Natural killer cell treated with Interleukin-12 subunit alpha and Interleukin-12 subunit beta and Interleukin-15 and Interleukin-18, amount 100 ng/mL, for 72 hours (primary cell): ENCODE measurements at regions not wholly inside any gene's neighbourhood (a gene's known extent, or its start where the extent isn't known, plus 50 kb on each side); places are given as distances from the start of the nearest gene placed in this dataset.
"Not testable (repeated sequence)": the region's sequence is repeated elsewhere in the genome, so short reads cannot be mapped to it uniquely, and the experiment has no call there.

ENCODE experiments used
- ATAC-seq, 2 donors: fragments of 150-1000 bp; cut with Tn5 transposase in 1 of 2; sonication (Bioruptor Pico), chemical (Tn5 transposase) in 1 of 2; 2 replicates each; pipeline ENCODE4 v1.10.0; 2021
- DNase-seq: peaks from one replicate; pipeline ENCODE4 v3.0.0; 2022; ENCODE audit warnings: low spot score
- H3K27ac Mint-ChIP-seq, 2 donors: 1 replicate in 1 of 2; 2 replicates in 1 of 2; pipeline ENCODE4 v1.8.0; 2022; ENCODE audit warnings: mixed read lengths in 2 of 2, mild to moderate bottlenecking in 1 of 2, moderate library complexity in 1 of 2
- H3K27me3 Mint-ChIP-seq, 2 donors: 1 replicate in 1 of 2; 2 replicates in 1 of 2; pipeline ENCODE4 v1.8.0; 2022; ENCODE audit warnings: mixed read lengths in 2 of 2
- H3K36me3 Mint-ChIP-seq: one replicate; pipeline ENCODE4 v1.8.0; 2022; ENCODE audit warnings: mixed read lengths
- H3K4me1 Mint-ChIP-seq, 2 donors: 1 replicate in 1 of 2; 2 replicates in 1 of 2; pipeline ENCODE4 v1.8.0; 2022; ENCODE audit warnings: low read depth in 2 of 2, mixed read lengths in 2 of 2, mild to moderate bottlenecking in 1 of 2
- H3K4me3 Mint-ChIP-seq: one replicate; pipeline ENCODE4 v1.8.0; 2022; ENCODE audit warnings: mixed read lengths
- H3K9me3 Mint-ChIP-seq: 2 replicates; pipeline ENCODE4 v1.8.0; 2022; ENCODE audit warnings: mixed read lengths

- Mint-ChIP-seq H3K27ac (no peak overlapping the region), H3K36me3 (peaks cover 7% of the 10 kb centered on the region), H3K9me3 (peaks cover 14% of the 10 kb centered on the region), H3K4me3 (no peak overlapping the region), H3K27me3 (no peaks in the 10 kb centered on the region), H3K4me1 (no peaks in the 10 kb centered on the region)
- DNase-seq: no peak
- ATAC-seq: no peak
Measured at GRCh38 chr6:84635081-84635761, 129.2 kb downstream of the TBX18 start.

GRCh38 chr6:84633771-84634170, 130.6 kb downstream of the TBX18 start:
- ATAC-seq (no peak), DNase-seq (no peak)
- peaks cover 7% of the 10 kb centered on the region for H3K36me3 Mint-ChIP-seq
- H3K4me3 Mint-ChIP-seq: no peak overlapping the region
- H3K9me3 Mint-ChIP-seq: peaks cover 14% of the 10 kb centered on the region
- no peaks in the 10 kb centered on the region for H3K4me1 Mint-ChIP-seq
- no peaks in the 10 kb centered on the region for H3K27me3 Mint-ChIP-seq
- no peak overlapping the region for H3K27ac Mint-ChIP-seq

- not testable (repeated sequence) for H3K4me1 Mint-ChIP-seq, H3K27me3 Mint-ChIP-seq, DNase-seq, H3K27ac Mint-ChIP-seq, H3K4me3 Mint-ChIP-seq, ATAC-seq, H3K36me3 Mint-ChIP-seq
- peaks cover 15% of the 10 kb centered on the region for H3K9me3 Mint-ChIP-seq
Measured at GRCh38 chr6:84626527-84626926, 137.9 kb downstream of the TBX18 start.

GRCh38 chr6:84625506-84625905, 138.9 kb downstream of the TBX18 start:
- no peak overlapping the region for H3K4me3 Mint-ChIP-seq
- H3K9me3 Mint-ChIP-seq: peaks cover 19% of the 10 kb centered on the region
- no peak for DNase-seq
- no peak for ATAC-seq
- no peak overlapping the region for H3K27ac Mint-ChIP-seq
- peaks cover 4% of the 10 kb centered on the region for H3K36me3 Mint-ChIP-seq
- no peaks in the 10 kb centered on the region for H3K27me3 Mint-ChIP-seq
- H3K4me1 Mint-ChIP-seq: no peaks in the 10 kb centered on the region

GRCh38 chr6:84623956-84624680, 140.3 kb downstream of the TBX18 start:
- ATAC-seq: no peak
- H3K27me3 Mint-ChIP-seq: no peaks in the 10 kb centered on the region
- H3K4me3 Mint-ChIP-seq: no peak overlapping the region
- peaks cover 23% of the 10 kb centered on the region for H3K9me3 Mint-ChIP-seq
- H3K4me1 Mint-ChIP-seq: no peaks in the 10 kb centered on the region
- H3K27ac Mint-ChIP-seq: no peak overlapping the region
- DNase-seq: no peak
- H3K36me3 Mint-ChIP-seq: peaks cover 4% of the 10 kb centered on the region

- ATAC-seq (no peak), DNase-seq (no peak)
- Mint-ChIP-seq H3K27me3 (no peaks in the 10 kb centered on the region), H3K27ac (no peak overlapping the region), H3K9me3 (peaks cover 24% of the 10 kb centered on the region), H3K36me3 (no peaks in the 10 kb centered on the region), H3K4me1 (no peaks in the 10 kb centered on the region), H3K4me3 (no peak overlapping the region)
Measured at GRCh38 chr6:84618836-84619235, 145.6 kb downstream of the TBX18 start.

GRCh38 chr6:84618046-84618752, 146.2 kb downstream of the TBX18 start:
- DNase-seq (no peak), ATAC-seq (no peak)
- Mint-ChIP-seq H3K27me3 (no peaks in the 10 kb centered on the region), H3K9me3 (peaks cover 24% of the 10 kb centered on the region), H3K4me3 (no peak overlapping the region), H3K4me1 (no peaks in the 10 kb centered on the region), H3K27ac (no peak overlapping the region), H3K36me3 (no peaks in the 10 kb centered on the region)

- DNase-seq (no peak), ATAC-seq (no peak)
- Mint-ChIP-seq H3K9me3 (peaks cover 13% of the 10 kb centered on the region), H3K27ac (no peak overlapping the region), H3K27me3 (no peaks in the 10 kb centered on the region), H3K4me3 (no peak overlapping the region), H3K36me3 (no peaks in the 10 kb centered on the region), H3K4me1 (no peaks in the 10 kb centered on the region)
Measured at GRCh38 chr6:84615987-84616386, 148.4 kb downstream of the TBX18 start.

- H3K27me3 Mint-ChIP-seq: no peaks in the 10 kb centered on the region
- H3K27ac Mint-ChIP-seq: no peak overlapping the region
- DNase-seq (no peak), ATAC-seq (no peak)
- H3K36me3 Mint-ChIP-seq: no peaks in the 10 kb centered on the region
- peaks cover 10% of the 10 kb centered on the region for H3K9me3 Mint-ChIP-seq
- no peaks in the 10 kb centered on the region for H3K4me1 Mint-ChIP-seq
- H3K4me3 Mint-ChIP-seq: no peak overlapping the region
Measured at GRCh38 chr6:84615113-84615850, 149.1 kb downstream of the TBX18 start.

- Mint-ChIP-seq H3K4me1 (no peaks in the 10 kb centered on the region), H3K9me3 (no peaks in the 10 kb centered on the region)
- no peak for ATAC-seq
Measured at GRCh38 chr6:84606860-84607259, 157.5 kb downstream of the TBX18 start.

GRCh38 chr6:84605298-84605697, 159.1 kb downstream of the TBX18 start:
- Mint-ChIP-seq H3K4me1 (no peaks in the 10 kb centered on the region), H3K36me3 (no peaks in the 10 kb centered on the region), H3K9me3 (peaks cover 4% of the 10 kb centered on the region), H3K4me3 (no peak overlapping the region), H3K27ac (no peak overlapping the region), H3K27me3 (no peaks in the 10 kb centered on the region)
- ATAC-seq (no peak), DNase-seq (no peak)

More at GRCh38 chr6:84606860-84607259, 157.5 kb downstream of the TBX18 start:
- Mint-ChIP-seq H3K4me3 (no peak overlapping the region), H3K27me3 (no peaks in the 10 kb centered on the region), H3K36me3 (no peaks in the 10 kb centered on the region), H3K27ac (no peak overlapping the region)
- DNase-seq: no peak

GRCh38 chr6:84601366-84601765, 163.0 kb downstream of the TBX18 start:
- Mint-ChIP-seq H3K4me3 (no peak overlapping the region), H3K4me1 (no peaks in the 10 kb centered on the region), H3K27ac (no peak overlapping the region), H3K9me3 (peaks cover 7% of the 10 kb centered on the region), H3K27me3 (no peaks in the 10 kb centered on the region), H3K36me3 (no peaks in the 10 kb centered on the region)
- ATAC-seq: no peak
- no peak for DNase-seq

- H3K4me3 Mint-ChIP-seq: no peak overlapping the region
- peaks cover 7% of the 10 kb centered on the region for H3K9me3 Mint-ChIP-seq
- no peak overlapping the region for H3K27ac Mint-ChIP-seq
- ATAC-seq: no peak
- no peak for DNase-seq
- H3K4me1 Mint-ChIP-seq: no peaks in the 10 kb centered on the region
- no peaks in the 10 kb centered on the region for H3K27me3 Mint-ChIP-seq
- no peaks in the 10 kb centered on the region for H3K36me3 Mint-ChIP-seq
Measured at GRCh38 chr6:84599991-84600390, 164.4 kb downstream of the TBX18 start.
